IMR-90 (cell line): ENCODE measurements at regions not wholly inside any gene's neighbourhood (a gene's known extent, or its start where the extent isn't known, plus 50 kb on each side); places are given as distances from the start of the nearest gene placed in this dataset.

ENCODE experiments used
- ATAC-seq: fragments of 200-7000 bp; cut with Tn5 transposase; 2 replicates; pipeline ENCODE4 v1.9.1; 2020; ENCODE audit warnings: low read depth, mild to moderate bottlenecking, moderate library complexity
- BruUV-seq: library from RNA; stranded (reverse); fragments of 400-500 nt; replicated peaks from 2 replicates; lab custom pipeline; 2021; lab: Mats Ljungman, UMichigan
- CTCF ChIA-PET: fragments of 300-600 bp; formaldehyde crosslinking; extraction: SDS; loops from one replicate; lab custom pipeline; 2021; ENCODE audit warnings: antibody characterized with exemption; lab: Yijun Ruan, JAX
- POLR2A ChIA-PET: fragments of 300-600 bp; sonication (Branson Sonifier 250); formaldehyde crosslinking; loops from one replicate; lab custom pipeline; 2022; ENCODE audit warnings: antibody characterized with exemption; ENCODE audit not compliant: unreplicated experiment; lab: Charles Lee
- DNase-seq: peaks from one replicate; pipeline ENCODE4 v3.0.0; 2013
- H2AFZ ChIP-seq: replicated peaks from 2 replicates; pipeline ENCODE3; 2013; ENCODE audit warnings: low read length, mild to moderate bottlenecking; ENCODE audit not compliant: poor library complexity
- H2AK5ac ChIP-seq: 2 replicates; pipeline ENCODE4 v1.6.1; 2013; ENCODE audit warnings: low read depth, low read length, inconsistent platforms
- H2AK9ac ChIP-seq: replicated peaks from 2 replicates; pipeline ENCODE3; 2013; ENCODE audit warnings: mild to moderate bottlenecking, low read depth, low read length, moderate library complexity; ENCODE audit not compliant: poor library complexity
- H2BK120ac ChIP-seq: 2 replicates; pipeline ENCODE4 v1.6.1; 2013; ENCODE audit warnings: low read depth, low read length, inconsistent platforms
- H2BK15ac ChIP-seq: 3 replicates; pipeline ENCODE4 v1.6.1; 2013; ENCODE audit warnings: low read depth, low read length, inconsistent platforms
- H2BK20ac ChIP-seq: 2 replicates; pipeline ENCODE4 v1.6.1; 2013; ENCODE audit warnings: low read depth, mild to moderate bottlenecking, inconsistent platforms, low read length, moderate library complexity
- H2BK5ac ChIP-seq: 2 replicates; pipeline ENCODE4 v1.6.1; 2013; ENCODE audit warnings: mild to moderate bottlenecking, low read depth, low read length, inconsistent platforms; ENCODE audit not compliant: poor library complexity, severe bottlenecking
- H3K14ac ChIP-seq: replicated peaks from 2 replicates; pipeline ENCODE4 v1.6.1; 2013; ENCODE audit warnings: low read depth, low read length, inconsistent platforms
- H3K18ac ChIP-seq: 2 replicates; pipeline ENCODE4 v1.6.1; 2013; ENCODE audit warnings: low read depth, low read length, control low read depth
- H3K23ac ChIP-seq: 2 replicates; pipeline ENCODE4 v1.6.1; 2013; ENCODE audit warnings: low read depth, low read length, inconsistent platforms
- H3K27ac ChIP-seq: 2 replicates; pipeline ENCODE4 v1.5.1; 2013; ENCODE audit warnings: mild to moderate bottlenecking, control low read depth, low read length; ENCODE audit not compliant: insufficient read depth
- H3K27me3 ChIP-seq: 2 replicates; pipeline ENCODE4 v1.6.1; 2013; ENCODE audit warnings: low read length; ENCODE audit not compliant: control insufficient read depth, insufficient read depth
- H3K36me3 ChIP-seq: 2 replicates; pipeline ENCODE4 v1.6.1; 2013; ENCODE audit warnings: low read length, mixed read lengths; ENCODE audit not compliant: control insufficient read depth, insufficient read depth
- H3K4ac ChIP-seq: 2 replicates; pipeline ENCODE4 v1.6.1; 2013; ENCODE audit warnings: low read depth, low read length, inconsistent platforms
- H3K4me1 ChIP-seq: 2 replicates; pipeline ENCODE4 v1.6.1; 2013; ENCODE audit warnings: low read length, mixed read lengths; ENCODE audit not compliant: control insufficient read depth, insufficient read depth
- H3K4me2 ChIP-seq: 2 replicates; pipeline ENCODE4 v1.6.1; 2013; ENCODE audit warnings: low read depth, mild to moderate bottlenecking, control low read depth, low read length, moderate library complexity
- H3K4me3 ChIP-seq: 2 replicates; pipeline ENCODE4 v1.5.1; 2013; ENCODE audit warnings: low read depth, mild to moderate bottlenecking, control low read depth, low read length, moderate library complexity; ENCODE audit not compliant: insufficient read depth
- H3K56ac ChIP-seq: 2 replicates; pipeline ENCODE4 v1.6.1; 2013; ENCODE audit warnings: low read length, inconsistent platforms; ENCODE audit not compliant: insufficient read depth; ENCODE audit errors: extremely low read depth
- H3K79me1 ChIP-seq, 2 experiments: 2 replicates each; pipeline ENCODE4 v1.6.1; 2013; ENCODE audit warnings: low read length in 2 of 2, inconsistent platforms in 1 of 2, low read depth in 1 of 2
- H3K9ac ChIP-seq: 2 replicates; pipeline ENCODE4 v1.6.1; 2013; ENCODE audit warnings: low read depth, low read length, control low read depth
- H3K9me1 ChIP-seq: 2 replicates; pipeline ENCODE4 v1.6.1; 2013; ENCODE audit warnings: low read length, inconsistent platforms; ENCODE audit not compliant: insufficient read depth
- H3K9me3 ChIP-seq: 2 replicates; pipeline ENCODE4 v1.6.1; 2013; ENCODE audit warnings: low read length; ENCODE audit not compliant: control insufficient read depth, insufficient read depth
- H4K20me1 ChIP-seq: 2 replicates; pipeline ENCODE4 v1.6.1; 2013; ENCODE audit warnings: low read length, inconsistent platforms; ENCODE audit not compliant: insufficient read depth
- H4K5ac ChIP-seq: 2 replicates; pipeline ENCODE4 v1.6.1; 2013; ENCODE audit warnings: mild to moderate bottlenecking, low read depth, low read length, control low read depth
- H4K8ac ChIP-seq, 2 experiments: 2 replicates each; pipeline ENCODE4 v1.6.1; 2013; ENCODE audit warnings: low read depth in 2 of 2, low read length in 2 of 2, control low read depth in 1 of 2, inconsistent platforms in 1 of 2
- H4K91ac ChIP-seq: 2 replicates; pipeline ENCODE4 v1.6.1; 2013; ENCODE audit warnings: low read depth, low read length, inconsistent platforms; ENCODE audit not compliant: insufficient read depth
- MXI1 ChIP-seq: IDR thresholded peaks from 2 replicates; pipeline ENCODE4 v1.6.1; 2012; ENCODE audit warnings: low read depth, mild to moderate bottlenecking, low read length, moderate library complexity, borderline replicate concordance
- WGBS, 2 experiments: methylation state at CpG; one replicate each; pipeline versions ENCODE4 v1.1.5 to v1.1.7; 2013; ENCODE audit warnings: missing lambda C conversion rate in 2 of 2; ENCODE audit not compliant: insufficient read length in 1 of 2; ENCODE audit errors: extremely low coverage in 2 of 2; 5-methylcytosine and 5-hydroxymethylcytosine counted together
- dilution Hi-C: fragments of 300-500 bp; cut with HindIII; formaldehyde crosslinking; loops from one replicate; pipeline ENCODE4 v1.14.3; 2018; ENCODE audit warnings: low sequenced_read_pairs; ENCODE audit not compliant: unreplicated experiment
- in situ Hi-C: fragments of 300-500 bp; cut with MboI; formaldehyde crosslinking; loops from 3 replicates; pipeline ENCODE4 v1.14.3; 2019; ENCODE audit warnings: low sequenced_read_pairs, inconsistent platforms, mixed read lengths
- intact Hi-C: fragments of 100-400 bp; cut with micrococcal nuclease; formaldehyde crosslinking; loops from 2 replicates; pipeline ENCODE4 v1.10.0; 2022
- TF ChIP-seq, protein P1 (sequence below): conservative IDR thresholded peaks from 2 replicates; pipeline ENCODE4 v1.5.1; 2012; ENCODE audit warnings: mild to moderate bottlenecking, low read depth, low read length, improper control_type of control experiment

- Histone ChIP-seq H2BK120ac (no peak overlapping the region), H3K36me3 (no peaks in the 10 kb centered on the region), H3K27me3 (no peaks in the 10 kb centered on the region), H3K79me1 (no peaks in the 10 kb centered on the region), H3K4me3 (no peak overlapping the region), H3K9me3 (no peaks in the 10 kb centered on the region), H2AFZ (no peak overlapping the region), H3K9ac (no peak overlapping the region), H2AK9ac (no peak overlapping the region), H3K18ac (no peak overlapping the region), H2BK5ac (no peak overlapping the region), H3K56ac (no peak overlapping the region), H3K14ac (no peak overlapping the region), H3K23ac (no peak overlapping the region), H2BK15ac (no peak overlapping the region), H4K20me1 (no peaks in the 10 kb centered on the region), H4K91ac (no peak overlapping the region), H4K8ac (no peak overlapping the region), H3K4me1 (peaks cover 3% of the 10 kb centered on the region; the same call in 1 of the 2 replicates), H3K27ac (no peak overlapping the region), H2BK20ac (no peak overlapping the region), H2AK5ac (no peak overlapping the region), H3K9me1 (no peaks in the 10 kb centered on the region; the same call in 1 of the 2 replicates), H4K5ac (no peak overlapping the region), H3K4me2 (no peak overlapping the region), H3K4ac (no peak overlapping the region)
- WGBS, 2 experiments: no CpG with 5 or more reads among the region's 5 CpGs
- dilution Hi-C loops (no loop called here), in situ Hi-C loops (no loop called here), intact Hi-C loops (loop anchor here (5.0 kb wide), 1 partner anchor 39 kb away; no protein-coding TSS in a partner anchor)
- ChIA-PET POLR2A (no interaction called here), CTCF (no interaction called here)
- no peak for DNase-seq
- no peak for ATAC-seq
- BruUV-seq: no TSS peak
- no peak for TF ChIP-seq MXI1
- TF ChIP-seq, protein P1, sequence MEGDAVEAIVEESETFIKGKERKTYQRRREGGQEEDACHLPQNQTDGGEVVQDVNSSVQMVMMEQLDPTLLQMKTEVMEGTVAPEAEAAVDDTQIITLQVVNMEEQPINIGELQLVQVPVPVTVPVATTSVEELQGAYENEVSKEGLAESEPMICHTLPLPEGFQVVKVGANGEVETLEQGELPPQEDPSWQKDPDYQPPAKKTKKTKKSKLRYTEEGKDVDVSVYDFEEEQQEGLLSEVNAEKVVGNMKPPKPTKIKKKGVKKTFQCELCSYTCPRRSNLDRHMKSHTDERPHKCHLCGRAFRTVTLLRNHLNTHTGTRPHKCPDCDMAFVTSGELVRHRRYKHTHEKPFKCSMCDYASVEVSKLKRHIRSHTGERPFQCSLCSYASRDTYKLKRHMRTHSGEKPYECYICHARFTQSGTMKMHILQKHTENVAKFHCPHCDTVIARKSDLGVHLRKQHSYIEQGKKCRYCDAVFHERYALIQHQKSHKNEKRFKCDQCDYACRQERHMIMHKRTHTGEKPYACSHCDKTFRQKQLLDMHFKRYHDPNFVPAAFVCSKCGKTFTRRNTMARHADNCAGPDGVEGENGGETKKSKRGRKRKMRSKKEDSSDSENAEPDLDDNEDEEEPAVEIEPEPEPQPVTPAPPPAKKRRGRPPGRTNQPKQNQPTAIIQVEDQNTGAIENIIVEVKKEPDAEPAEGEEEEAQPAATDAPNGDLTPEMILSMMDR: no peak
Observed at GRCh38 chr10:4736608-4737007, 89.4 kb upstream of the AKR1E2 start.
